ENCODE measurements at regions not wholly inside any gene's neighbourhood (a gene's known extent, or its start where the extent isn't known, plus 50 kb on each side); places are given as distances from the start of the nearest gene placed in this dataset.

- Histone ChIP-seq H3K27me3 (no peaks in the 10 kb centered on the region), H3K36me3 (no peaks in the 10 kb centered on the region)
- peak; percentile 51 to 76 for DNase-seq
Observed at GRCh38 chr2:44825702-44826101, 115.8 kb upstream of the SIX3 start.

GRCh38 chr2:44826601-44827000 is 114.9 kb upstream of the SIX3 start:
- Histone ChIP-seq H3K27ac (no peak overlapping the region), H3K27me3 (no peaks in the 10 kb centered on the region), H3K9me3 (replicated peaks) (no peaks in the 10 kb centered on the region), H3K36me3 (no peaks in the 10 kb centered on the region), H3K4me3 (no peak overlapping the region), H3K4me1 (peaks cover 19% of the 10 kb centered on the region)
- peak; percentile 26 to 50 for DNase-seq

More at GRCh38 chr2:44825702-44826101, 115.8 kb upstream of the SIX3 start:
- Histone ChIP-seq H3K27ac (peak overlapping the region; percentile 3; the same call in 1 of the 2 replicates), H3K9me3 (replicated peaks) (no peaks in the 10 kb centered on the region), H3K4me3 (no peak overlapping the region), H3K4me1 (peaks cover 19% of the 10 kb centered on the region)

- Histone ChIP-seq H3K9me3 (replicated peaks) (no peaks in the 10 kb centered on the region; the same call in none of the 2 replicates), H3K27ac (no peak overlapping the region), H3K36me3 (no peaks in the 10 kb centered on the region), H3K4me1 (peaks cover 19% of the 10 kb centered on the region), H3K27me3 (no peaks in the 10 kb centered on the region), H3K4me3 (no peak overlapping the region)
- no peak for DNase-seq
Observed at GRCh38 chr2:44829771-44830170, 111.7 kb upstream of the SIX3 start.

GRCh38 chr2:44833171-44834069 is 108.1 kb upstream of the SIX3 start:
- Histone ChIP-seq H3K4me1 (no peaks in the 10 kb centered on the region; the same call in 1 of the 2 replicates), H3K4me3 (no peak overlapping the region), H3K27ac (no peak overlapping the region), H3K27me3 (no peaks in the 10 kb centered on the region), H3K36me3 (no peaks in the 10 kb centered on the region), H3K9me3 (replicated peaks) (no peaks in the 10 kb centered on the region; the same call in none of the 2 replicates)
- DNase-seq = no peak

GRCh38 chr2:44834656-44835055 is 106.8 kb upstream of the SIX3 start:
- H3K4me3 ChIP-seq = no peak overlapping the region
- H3K9me3 ChIP-seq (replicated peaks) = no peaks in the 10 kb centered on the region; the same call in none of the 2 replicates
- no peaks in the 10 kb centered on the region for H3K27me3 ChIP-seq
- no peak overlapping the region for H3K27ac ChIP-seq
- DNase-seq = no peak
- no peaks in the 10 kb centered on the region for H3K36me3 ChIP-seq
- H3K4me1 ChIP-seq = peaks cover 2% of the 10 kb centered on the region

GRCh38 chr2:44836174-44836573 is 105.3 kb upstream of the SIX3 start:
- Histone ChIP-seq H3K4me1 (peaks cover 16% of the 10 kb centered on the region), H3K4me3 (no peak overlapping the region), H3K27ac (no peak overlapping the region), H3K9me3 (replicated peaks) (no peaks in the 10 kb centered on the region; the same call in none of the 2 replicates), H3K27me3 (no peaks in the 10 kb centered on the region), H3K36me3 (no peaks in the 10 kb centered on the region)
- DNase-seq = no peak

GRCh38 chr2:44836916-44837315 is 104.6 kb upstream of the SIX3 start:
- Histone ChIP-seq H3K9me3 (replicated peaks) (no peaks in the 10 kb centered on the region; the same call in none of the 2 replicates), H3K27me3 (no peaks in the 10 kb centered on the region), H3K27ac (no peak overlapping the region), H3K36me3 (no peaks in the 10 kb centered on the region), H3K4me3 (no peak overlapping the region), H3K4me1 (peaks cover 23% of the 10 kb centered on the region)
- no peak for DNase-seq

GRCh38 chr2:44838116-44838790 is 103.2 kb upstream of the SIX3 start:
- Histone ChIP-seq H3K36me3 (no peaks in the 10 kb centered on the region), H3K27ac (no peak overlapping the region), H3K4me3 (no peak overlapping the region), H3K27me3 (no peaks in the 10 kb centered on the region), H3K9me3 (replicated peaks) (no peaks in the 10 kb centered on the region; the same call in none of the 2 replicates), H3K4me1 (peaks cover 37% of the 10 kb centered on the region)
- no peak for DNase-seq

- H3K36me3 ChIP-seq = no peaks in the 10 kb centered on the region
- H3K9me3 ChIP-seq (replicated peaks) = no peaks in the 10 kb centered on the region; the same call in none of the 2 replicates
- DNase-seq = no peak
- no peaks in the 10 kb centered on the region for H3K27me3 ChIP-seq
- peaks cover 48% of the 10 kb centered on the region for H3K4me1 ChIP-seq
- no peak overlapping the region; the same call in 1 of the 2 replicates for H3K27ac ChIP-seq
- no peak overlapping the region for H3K4me3 ChIP-seq
Observed at GRCh38 chr2:44839370-44839769, 102.1 kb upstream of the SIX3 start.

GRCh38 chr2:44839771-44840502 is 101.6 kb upstream of the SIX3 start:
- H3K27me3 ChIP-seq = no peaks in the 10 kb centered on the region
- peaks cover 53% of the 10 kb centered on the region for H3K4me1 ChIP-seq
- H3K36me3 ChIP-seq = no peaks in the 10 kb centered on the region
- H3K27ac ChIP-seq = peak overlapping the region; percentile 26
- no peaks in the 10 kb centered on the region; the same call in 1 of the 2 replicates for H3K9me3 ChIP-seq (replicated peaks)
- no peak overlapping the region for H3K4me3 ChIP-seq
- DNase-seq = peak in 1 of 2 experiments; percentile 38

- Histone ChIP-seq H3K4me3 (no peak overlapping the region), H3K27ac (peak overlapping the region; percentile 26), H3K27me3 (no peaks in the 10 kb centered on the region), H3K9me3 (replicated peaks) (no peaks in the 10 kb centered on the region; the same call in 1 of the 2 replicates), H3K36me3 (no peaks in the 10 kb centered on the region), H3K4me1 (peaks cover 59% of the 10 kb centered on the region)
- no peak for DNase-seq
Observed at GRCh38 chr2:44840503-44840850, 101.0 kb upstream of the SIX3 start.

- no peak overlapping the region for H3K4me3 ChIP-seq
- H3K27ac ChIP-seq = peak overlapping the region; percentile 94
- peak; percentile 91 to 95 for DNase-seq
- H3K9me3 ChIP-seq (replicated peaks) = no peaks in the 10 kb centered on the region; the same call in 1 of the 2 replicates
- no peaks in the 10 kb centered on the region for H3K36me3 ChIP-seq
- peaks cover 59% of the 10 kb centered on the region for H3K4me1 ChIP-seq
- H3K27me3 ChIP-seq = no peaks in the 10 kb centered on the region
Observed at GRCh38 chr2:44843086-44843485, 98.4 kb upstream of the SIX3 start.

GRCh38 chr2:44843641-44844310 is 97.7 kb upstream of the SIX3 start:
- no peak overlapping the region for H3K4me3 ChIP-seq
- H3K36me3 ChIP-seq = no peaks in the 10 kb centered on the region
- no peaks in the 10 kb centered on the region; the same call in 1 of the 2 replicates for H3K9me3 ChIP-seq (replicated peaks)
- H3K27ac ChIP-seq = peak overlapping the region; percentile 94
- no peak for DNase-seq
- peaks cover 59% of the 10 kb centered on the region for H3K4me1 ChIP-seq
- H3K27me3 ChIP-seq = no peaks in the 10 kb centered on the region

GRCh38 chr2:44844651-44845270 is 96.7 kb upstream of the SIX3 start:
- Histone ChIP-seq H3K4me3 (no peak overlapping the region), H3K36me3 (no peaks in the 10 kb centered on the region), H3K27ac (peak overlapping the region; percentile 12; the same call in 1 of the 2 replicates), H3K27me3 (no peaks in the 10 kb centered on the region), H3K9me3 (replicated peaks) (no peaks in the 10 kb centered on the region; the same call in 1 of the 2 replicates), H3K4me1 (peaks cover 56% of the 10 kb centered on the region)
- peak; percentile 58 to 63 for DNase-seq

Data from SJCRH30 (cell line).